ENCODE measurements at regions not wholly inside any gene's neighbourhood (a gene's known extent, or its start where the extent isn't known, plus 50 kb on each side); places are given as distances from the start of the nearest gene placed in this dataset.

GRCh38 chr6:150761771-150762170 lies 103.7 kb upstream of the MTHFD1L start:
- TF ChIP-seq THAP7 (CRISPR knock-in tag; IDR thresholded peaks at IDR 0.05) (no peak), ZNF841 (CRISPR knock-in tag; IDR thresholded peaks at IDR 0.05; ENCODE audit: borderline replicate concordance) (no peak), CHD4 (IDR thresholded peaks at IDR 0.05; ENCODE audit: borderline replicate concordance, low read length) (no peak), SNRNP70 (IDR thresholded peaks at IDR 0.05; ENCODE audit: low read depth, low read length) (no peak), MLX (CRISPR knock-in tag; IDR thresholded peaks at IDR 0.05) (no peak)

Measured in HepG2 (cell line).